Peyer's patch (tissue), 4 donors: ENCODE measurements at regions not wholly inside any gene's neighbourhood (a gene's known extent, or its start where the extent isn't known, plus 50 kb on each side); places are given as distances from the start of the nearest gene placed in this dataset.
"Not testable (repeated sequence)": the region's sequence is repeated elsewhere in the genome, so short reads cannot be mapped to it uniquely, and the experiment has no call there.

Source experiments
- DNase-seq, 3 donors: peaks; one replicate each; pipeline ENCODE4 v3.0.0-alpha.2; 2017 to 2019
- H3K27ac ChIP-seq, 4 donors: fragments of 200-600 bp; sonication (generic); one replicate each; pipeline ENCODE4 v1.5.1; 2016 to 2019
- H3K27me3 ChIP-seq, 2 donors: fragments of 200-600 bp; sonication (generic); one replicate each; pipeline ENCODE4 v1.5.1; 2019
- H3K36me3 ChIP-seq, 3 donors: fragments of 200-600 bp; sonication (generic); one replicate each; pipeline ENCODE4 v1.5.1; 2016 to 2019
- H3K4me1 ChIP-seq, 4 donors: fragments of 200-600 bp; sonication (generic); one replicate each; pipeline ENCODE4 v1.5.1; 2016 to 2019
- H3K4me3 ChIP-seq, 4 donors: fragments of 200-600 bp; sonication (generic); 1 replicate in 3 of 4; 2 replicates in 1 of 4; pipeline ENCODE4 v1.5.1; 2016 to 2019; ENCODE audit warnings: mild to moderate bottlenecking in 1 of 4
- H3K9me3 ChIP-seq, 4 donors: fragments of 200-600 bp; sonication (generic); one replicate each; pipeline ENCODE4 v1.5.1; 2016 to 2019; ENCODE audit warnings: mild to moderate bottlenecking in 1 of 4
- CTCF ChIP-seq, 6 experiments: fragments of 450-650 bp in 4 of 6; fragments of 200-600 bp in 2 of 6; sonication (generic) in 1 of 6; IDR thresholded peaks; one replicate each; pipeline ENCODE4 v1.5.1; 2017 to 2019; ENCODE audit warnings: antibody characterized with exemption in 6 of 6, mild to moderate bottlenecking in 3 of 6, moderate library complexity in 1 of 6
- POLR2A ChIP-seq, 2 donors: fragments of 450-650 bp; IDR thresholded peaks; one replicate each; pipeline ENCODE4 v1.5.1; 2017; ENCODE audit warnings: antibody characterized with exemption in 2 of 2, mild to moderate bottlenecking in 2 of 2, moderate library complexity in 2 of 2

GRCh38 chr6:121549736-121550135 lies 114.3 kb downstream of the GJA1 start:
- H3K27ac ChIP-seq = no peak overlapping the region
- no peaks in the 10 kb centered on the region for H3K9me3 ChIP-seq
- H3K4me1 ChIP-seq = no peaks in the 10 kb centered on the region
- TF ChIP-seq CTCF (IDR thresholded peaks at IDR 0.05) (no peak), POLR2A (IDR thresholded peaks at IDR 0.05) (no peak)
- H3K4me3 ChIP-seq = no peak overlapping the region
- no peak for DNase-seq
- no peaks in the 10 kb centered on the region for H3K27me3 ChIP-seq
- no peaks in the 10 kb centered on the region for H3K36me3 ChIP-seq

- no peaks in the 10 kb centered on the region for H3K36me3 ChIP-seq
- H3K27me3 ChIP-seq = no peaks in the 10 kb centered on the region
- no peak for DNase-seq
- H3K4me1 ChIP-seq = no peaks in the 10 kb centered on the region
- TF ChIP-seq CTCF (IDR thresholded peaks at IDR 0.05) (no peak), POLR2A (IDR thresholded peaks at IDR 0.05) (no peak)
- no peak overlapping the region for H3K27ac ChIP-seq
- no peak overlapping the region for H3K4me3 ChIP-seq
- H3K9me3 ChIP-seq = no peaks in the 10 kb centered on the region
These were observed 115.1 kb downstream of the GJA1 start for GRCh38 chr6:121550491-121551010.

GRCh38 chr6:121555201-121555600 lies 119.8 kb downstream of the GJA1 start:
- Histone ChIP-seq H3K4me3 (no peak overlapping the region), H3K4me1 (no peaks in the 10 kb centered on the region), H3K36me3 (no peaks in the 10 kb centered on the region), H3K27ac (no peak overlapping the region), H3K27me3 (no peaks in the 10 kb centered on the region), H3K9me3 (no peaks in the 10 kb centered on the region)
- DNase-seq = no peak
- TF ChIP-seq POLR2A (IDR thresholded peaks at IDR 0.05) = no peak
- no peak for TF ChIP-seq CTCF (IDR thresholded peaks at IDR 0.05)

GRCh38 chr6:121556149-121556548 lies 120.7 kb downstream of the GJA1 start:
- H3K27me3 ChIP-seq, H3K36me3 ChIP-seq, H3K4me1 ChIP-seq, H3K9me3 ChIP-seq, H3K4me3 ChIP-seq, DNase-seq, H3K27ac ChIP-seq: not testable (repeated sequence)

GRCh38 chr6:121557146-121557940 lies 121.9 kb downstream of the GJA1 start:
- H3K27me3 ChIP-seq = no peaks in the 10 kb centered on the region
- TF ChIP-seq POLR2A (IDR thresholded peaks at IDR 0.05) = no peak
- TF ChIP-seq CTCF (IDR thresholded peaks at IDR 0.05) = no peak
- DNase-seq = no peak
- H3K36me3 ChIP-seq = no peaks in the 10 kb centered on the region
- no peak overlapping the region for H3K27ac ChIP-seq
- H3K4me1 ChIP-seq = no peaks in the 10 kb centered on the region
- H3K9me3 ChIP-seq = no peaks in the 10 kb centered on the region
- H3K4me3 ChIP-seq = no peak overlapping the region

GRCh38 chr6:121559611-121560269 lies 124.3 kb downstream of the GJA1 start:
- Histone ChIP-seq H3K4me1 (no peaks in the 10 kb centered on the region), H3K27ac (no peak overlapping the region), H3K36me3 (no peaks in the 10 kb centered on the region), H3K9me3 (no peaks in the 10 kb centered on the region), H3K27me3 (no peaks in the 10 kb centered on the region), H3K4me3 (no peak overlapping the region)
- no peak for DNase-seq
- TF ChIP-seq CTCF (IDR thresholded peaks at IDR 0.05) (no peak), POLR2A (IDR thresholded peaks at IDR 0.05) (no peak)
